ENCODE measurements at regions not wholly inside any gene's neighbourhood (a gene's known extent, or its start where the extent isn't known, plus 50 kb on each side); places are given as distances from the start of the nearest gene placed in this dataset.

- DNase-seq: no peak
Observed at GRCh38 chr2:222146488-222146887, 152.3 kb downstream of the PAX3 start.

GRCh38 chr2:222142027-222142426 lies 156.8 kb downstream of the PAX3 start:
- DNase-seq: no peak

GRCh38 chr2:222136106-222136630 lies 162.6 kb downstream of the PAX3 start:
- DNase-seq: no peak

GRCh38 chr2:222134654-222135053 lies 164.1 kb downstream of the PAX3 start:
- no peak for DNase-seq

GRCh38 chr2:222133897-222134296 lies 164.9 kb downstream of the PAX3 start:
- no peak for DNase-seq

- no peak for DNase-seq
Observed at GRCh38 chr2:222130855-222131254, 167.9 kb downstream of the PAX3 start.

- DNase-seq: no peak
Observed at GRCh38 chr2:222127660-222128059, 171.1 kb downstream of the PAX3 start.

- no peak for DNase-seq
Observed at GRCh38 chr2:222120933-222121332, 177.9 kb downstream of the PAX3 start.

GRCh38 chr2:222115296-222115695 lies 183.5 kb downstream of the PAX3 start:
- DNase-seq: no peak

GRCh38 chr2:222108957-222109585 lies 189.7 kb downstream of the PAX3 start:
- DNase-seq: peak; percentile 52

GRCh38 chr2:222108497-222108896 lies 190.3 kb downstream of the PAX3 start:
- DNase-seq: no peak

GRCh38 chr2:222105046-222105445 lies 193.8 kb downstream of the PAX3 start:
- no peak for DNase-seq

GRCh38 chr2:222102575-222103349 lies 196.0 kb downstream of the PAX3 start:
- no peak for DNase-seq

GRCh38 chr2:222100704-222101699 lies 197.8 kb downstream of the PAX3 start:
- DNase-seq: peak; percentile 87

- no peak for DNase-seq
Observed at GRCh38 chr2:222088561-222088960, 210.2 kb downstream of the PAX3 start.

- DNase-seq: no peak
Observed at GRCh38 chr2:222087998-222088397, 210.8 kb downstream of the PAX3 start.

GRCh38 chr2:222082201-222082600 lies 216.6 kb downstream of the PAX3 start:
- no peak for DNase-seq

GRCh38 chr2:222080141-222080540 lies 218.7 kb downstream of the PAX3 start:
- no peak for DNase-seq

- no peak for DNase-seq
Observed at GRCh38 chr2:222076973-222077690, 221.7 kb downstream of the PAX3 start.

GRCh38 chr2:222074674-222075073 lies 224.1 kb downstream of the PAX3 start:
- no peak for DNase-seq

- no peak for DNase-seq
Observed at GRCh38 chr2:222071911-222072310, 226.9 kb downstream of the PAX3 start.

GRCh38 chr2:222064286-222064685 lies 234.5 kb downstream of the PAX3 start:
- DNase-seq: no peak

Measured in skin of body (tissue), 1 donor.